Bronchial epithelial cell (primary cell): ENCODE measurements at regions not wholly inside any gene's neighbourhood (a gene's known extent, or its start where the extent isn't known, plus 50 kb on each side); places are given as distances from the start of the nearest gene placed in this dataset.
A peak's percentile ranks its signal among the peaks of the same experiment; 100 is the strongest.

Experiments
- DNase-seq: peaks from one replicate; pipeline ENCODE4 v3.0.0-alpha.2; 2010; ENCODE audit warnings: low read depth
- FAIRE-seq: peaks from 2 replicates; lab custom pipeline; 2011; peaks lifted over from hg19 to GRCh38; lab: Jason Lieb, UNC
- H3K27me3 ChIP-seq: 2 replicates; pipeline ENCODE4 v1.5.1; 2011; ENCODE audit warnings: low read length; ENCODE audit not compliant: control insufficient read depth, insufficient read depth
- H3K36me3 ChIP-seq: 2 replicates; pipeline ENCODE4 v1.5.1; 2011; ENCODE audit warnings: low read length; ENCODE audit not compliant: control insufficient read depth, insufficient read depth
- H3K4me3 ChIP-seq: 2 replicates; pipeline ENCODE4 v1.5.1; 2011; ENCODE audit warnings: mild to moderate bottlenecking, low read depth, low read length, control low read depth
- TF ChIP-seq, protein P1 (sequence below): IDR thresholded peaks from 2 replicates; pipeline ENCODE4 v1.5.1; 2011; ENCODE audit warnings: mild to moderate bottlenecking, moderate library complexity, low read length, control low read depth, inconsistent platforms; ENCODE audit not compliant: insufficient read depth, severe bottlenecking

DNA sequence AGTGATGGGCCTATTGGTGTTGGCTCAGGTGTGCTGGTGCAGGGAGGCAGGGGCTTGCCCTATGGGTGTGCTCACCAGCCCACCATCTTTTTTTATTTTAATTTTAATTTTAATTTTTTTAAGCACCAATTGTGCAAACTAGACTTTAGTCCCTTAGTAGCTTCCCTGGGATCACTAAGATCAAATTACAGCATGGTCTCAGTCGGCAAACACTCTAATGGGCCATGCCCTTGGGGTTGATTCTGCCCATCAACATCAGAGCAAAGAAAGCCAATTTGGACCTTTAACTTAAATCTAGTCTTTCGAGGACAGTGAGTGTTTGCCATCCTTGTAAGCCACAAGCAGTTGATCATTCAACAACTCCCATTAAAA lies 64.7 kb upstream of the KCNE2 start:
- Histone ChIP-seq H3K27me3 (no peaks in the 10 kb centered on the region), H3K4me3 (no peak overlapping the region), H3K36me3 (no peaks in the 10 kb centered on the region)
- FAIRE-seq = no peak
- TF ChIP-seq, protein P1, sequence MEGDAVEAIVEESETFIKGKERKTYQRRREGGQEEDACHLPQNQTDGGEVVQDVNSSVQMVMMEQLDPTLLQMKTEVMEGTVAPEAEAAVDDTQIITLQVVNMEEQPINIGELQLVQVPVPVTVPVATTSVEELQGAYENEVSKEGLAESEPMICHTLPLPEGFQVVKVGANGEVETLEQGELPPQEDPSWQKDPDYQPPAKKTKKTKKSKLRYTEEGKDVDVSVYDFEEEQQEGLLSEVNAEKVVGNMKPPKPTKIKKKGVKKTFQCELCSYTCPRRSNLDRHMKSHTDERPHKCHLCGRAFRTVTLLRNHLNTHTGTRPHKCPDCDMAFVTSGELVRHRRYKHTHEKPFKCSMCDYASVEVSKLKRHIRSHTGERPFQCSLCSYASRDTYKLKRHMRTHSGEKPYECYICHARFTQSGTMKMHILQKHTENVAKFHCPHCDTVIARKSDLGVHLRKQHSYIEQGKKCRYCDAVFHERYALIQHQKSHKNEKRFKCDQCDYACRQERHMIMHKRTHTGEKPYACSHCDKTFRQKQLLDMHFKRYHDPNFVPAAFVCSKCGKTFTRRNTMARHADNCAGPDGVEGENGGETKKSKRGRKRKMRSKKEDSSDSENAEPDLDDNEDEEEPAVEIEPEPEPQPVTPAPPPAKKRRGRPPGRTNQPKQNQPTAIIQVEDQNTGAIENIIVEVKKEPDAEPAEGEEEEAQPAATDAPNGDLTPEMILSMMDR = no peak
- DNase-seq = no peak

DNA sequence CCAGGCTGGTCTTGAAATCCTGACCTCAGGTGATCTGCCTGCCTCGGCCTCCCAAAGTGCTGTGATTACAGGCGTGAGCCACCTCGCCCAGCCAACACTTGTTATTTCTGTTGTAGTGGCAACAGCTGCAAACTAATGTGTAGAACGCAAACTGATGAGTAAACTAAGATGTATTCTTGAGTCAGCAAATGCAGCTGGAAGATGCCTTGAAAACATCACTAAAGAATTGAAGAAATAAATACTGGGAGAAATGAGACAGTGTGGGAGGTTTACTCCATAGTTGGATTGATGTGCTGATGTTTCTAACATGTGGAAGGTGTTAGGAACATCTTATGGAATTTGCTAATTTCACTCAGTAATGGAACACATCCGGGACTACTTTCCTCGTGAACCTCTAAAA lies 61.3 kb upstream of the KCNE2 start:
- Histone ChIP-seq H3K27me3 (no peaks in the 10 kb centered on the region), H3K4me3 (no peak overlapping the region), H3K36me3 (no peaks in the 10 kb centered on the region)
- FAIRE-seq (no peak), DNase-seq (no peak)
- TF ChIP-seq, protein P1 = no peak

DNA sequence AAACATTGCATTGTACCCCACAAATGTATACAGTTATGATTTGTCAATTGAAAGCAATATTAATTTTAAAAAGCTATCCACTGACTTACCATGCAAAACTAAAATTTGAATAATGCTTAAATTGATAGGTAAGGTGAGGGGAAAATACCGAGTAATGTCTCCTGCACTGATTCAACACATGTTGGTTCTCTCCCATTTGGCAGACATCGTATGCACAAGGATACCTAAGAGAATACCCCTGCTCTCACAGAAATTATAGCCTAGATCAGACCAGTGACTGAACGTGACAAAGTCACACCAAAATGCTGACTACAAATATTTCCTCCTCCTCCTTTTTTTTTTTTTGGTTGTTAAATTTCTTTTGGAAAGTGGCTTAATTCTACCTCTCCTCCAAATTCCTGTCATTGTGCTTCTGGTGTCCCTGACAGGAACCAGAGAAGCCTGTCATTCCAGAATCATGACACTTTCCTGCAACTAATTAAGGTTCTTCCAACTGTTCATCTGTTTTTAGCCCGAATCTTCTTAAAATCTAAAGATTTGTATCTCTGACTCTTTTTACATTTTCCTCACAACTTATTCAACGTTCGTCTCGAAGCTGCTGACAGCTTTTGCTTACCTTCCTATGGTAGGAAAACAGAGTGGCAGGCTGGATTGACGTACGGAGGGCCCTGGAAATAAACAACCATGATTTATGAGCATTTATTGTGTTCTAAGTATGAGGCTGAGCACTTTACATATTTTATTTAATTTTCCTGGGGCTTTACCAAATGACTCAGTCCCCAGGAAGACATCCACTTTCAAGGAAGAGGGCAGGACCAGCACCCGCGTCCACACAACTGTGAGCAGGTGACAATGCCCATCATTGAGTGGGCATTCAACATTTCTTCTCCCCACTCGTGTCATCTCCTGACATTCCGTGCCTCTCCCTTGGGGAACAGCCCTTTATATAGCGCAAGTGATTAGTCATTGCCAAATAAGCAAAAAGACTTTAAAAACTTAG lies 57.9 kb upstream of the KCNE2 start:
- no peak overlapping the region for H3K4me3 ChIP-seq
- H3K36me3 ChIP-seq = no peaks in the 10 kb centered on the region
- H3K27me3 ChIP-seq = no peaks in the 10 kb centered on the region
- TF ChIP-seq, protein P1 = no peak
- DNase-seq (no peak), FAIRE-seq (no peak)

DNA sequence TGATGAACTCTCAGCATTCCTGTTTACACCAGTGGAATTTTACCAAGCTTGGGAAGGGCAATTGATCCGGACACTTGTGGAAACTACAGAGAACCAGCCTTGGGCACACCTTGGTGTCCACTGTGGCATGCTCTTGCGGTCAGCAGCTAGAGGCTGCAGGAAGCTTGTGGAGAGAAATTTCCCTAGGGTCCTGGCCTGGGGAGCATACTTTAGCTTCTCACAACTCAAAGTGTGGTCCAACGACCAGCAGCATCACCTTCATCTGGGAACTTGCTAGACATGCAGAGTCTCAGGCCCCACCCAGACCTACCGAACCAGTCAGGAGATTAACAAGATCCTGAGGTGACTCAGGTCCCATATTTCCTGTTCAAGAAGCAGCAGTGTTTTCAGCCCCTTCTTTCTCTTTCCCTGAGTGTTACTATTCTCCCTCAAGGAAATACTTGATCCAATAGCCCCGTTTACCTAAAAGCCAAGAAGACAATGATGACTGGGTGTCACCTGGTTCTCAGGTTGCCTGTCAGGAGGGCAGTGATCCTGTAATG lies 55.7 kb upstream of the KCNE2 start:
- Histone ChIP-seq H3K4me3 (no peak overlapping the region), H3K27me3 (no peaks in the 10 kb centered on the region), H3K36me3 (no peaks in the 10 kb centered on the region)
- TF ChIP-seq, protein P1 = no peak
- peak; percentile 39 for DNase-seq
- peak; percentile 32 for FAIRE-seq

DNA sequence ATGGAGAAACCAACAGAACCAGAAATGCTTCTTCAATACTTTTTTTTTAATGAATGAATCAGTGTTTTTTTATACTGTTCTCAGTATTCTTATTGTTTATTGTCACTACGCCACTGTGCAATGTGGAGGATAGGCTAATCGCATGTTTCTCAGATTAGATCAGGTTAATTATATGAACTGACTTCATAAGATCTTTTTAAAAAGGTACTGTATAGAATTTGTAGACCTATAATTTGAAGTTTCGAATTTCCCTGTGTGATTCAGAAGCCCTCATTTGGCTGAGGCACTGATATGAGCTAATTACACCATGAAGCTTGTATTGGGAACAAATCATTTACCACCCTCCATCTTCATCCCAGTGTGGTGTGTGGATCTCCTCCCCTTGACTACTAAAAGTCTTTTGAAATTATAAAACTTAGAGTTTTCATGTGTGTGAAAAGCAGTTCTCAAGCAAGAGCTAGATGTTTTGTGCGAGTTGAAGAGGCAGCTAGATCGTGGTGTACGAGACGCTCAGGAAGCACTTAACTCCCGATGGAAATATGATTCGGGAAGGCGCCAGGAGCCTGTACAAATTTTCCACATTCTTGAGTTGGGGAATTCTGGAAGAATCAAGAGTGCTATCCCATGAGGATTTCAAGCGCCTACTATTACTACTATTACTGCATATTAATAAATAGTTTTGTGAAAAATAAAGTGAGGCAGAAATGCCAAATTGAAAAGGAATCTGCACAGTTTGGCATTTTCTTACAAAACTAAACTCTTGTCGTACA lies 52.1 kb upstream of the KCNE2 start:
- DNase-seq (peak; percentile 7), FAIRE-seq (no peak)
- TF ChIP-seq, protein P1 = no peak
- Histone ChIP-seq H3K27me3 (no peaks in the 10 kb centered on the region), H3K4me3 (no peak overlapping the region), H3K36me3 (no peaks in the 10 kb centered on the region)
